ENCODE measurements at regions not wholly inside any gene's neighbourhood (a gene's known extent, or its start where the extent isn't known, plus 50 kb on each side); places are given as distances from the start of the nearest gene placed in this dataset.

GRCh38 chr17:79470754-79471153, 140.1 kb downstream of the RBFOX3 start:
- TF ChIP-seq CTCF (optimal IDR thresholded peaks at IDR 0.05 in 1 of 3, IDR thresholded peaks at IDR 0.05 in 1 of 3, conservative IDR thresholded peaks at IDR 0.05 in 1 of 3; ENCODE audit: extremely low read depth in 1 of 3, insufficient read depth in 2 of 3, low read length in 3 of 3) (no peak), EZH2 (IDR thresholded peaks at IDR 0.05; ENCODE audit: low read length) (no peak)

Data from keratinocyte (primary cell).